ENCODE measurements at regions not wholly inside any gene's neighbourhood (a gene's known extent, or its start where the extent isn't known, plus 50 kb on each side); places are given as distances from the start of the nearest gene placed in this dataset.

GRCh38 chr4:110681381-110681780 lies 58.5 kb upstream of the PITX2 start:
- intact Hi-C loops (cut with DNase I) = no loop called here
- H3K4me1 ChIP-seq (replicated peaks in 1 of 2) = no peaks in the 10 kb centered on the region
- H3K36me3 ChIP-seq (replicated peaks in 1 of 2) = no peaks in the 10 kb centered on the region
- H3K9me3 ChIP-seq (replicated peaks in 1 of 3) = no peaks in the 10 kb centered on the region
- H3K27ac ChIP-seq = no peak overlapping the region
- no peak for DNase-seq
- TF ChIP-seq CTCF (IDR thresholded peaks at IDR 0.05) (no peak), POLR2A (IDR thresholded peaks at IDR 0.05) (no peak)
- no peak overlapping the region for H3K4me3 ChIP-seq
- WGBS, 4 donors = 80 to 89% (median 82%) methylated on average over 1 of the region's 1 CpG
- H3K27me3 ChIP-seq = no peaks in the 10 kb centered on the region

- intact Hi-C loops (cut with DNase I) = no loop called here
- TF ChIP-seq CTCF (IDR thresholded peaks at IDR 0.05) = no peak
- TF ChIP-seq POLR2A (IDR thresholded peaks at IDR 0.05) = no peak
- no peaks in the 10 kb centered on the region for H3K4me1 ChIP-seq (replicated peaks in 1 of 2)
- no peak overlapping the region for H3K4me3 ChIP-seq
- no peaks in the 10 kb centered on the region for H3K9me3 ChIP-seq (replicated peaks in 1 of 3)
- WGBS, 4 donors = 65 to 73% (median 68%) methylated on average over 1 of the region's 1 CpG
- DNase-seq = no peak
- no peaks in the 10 kb centered on the region for H3K27me3 ChIP-seq
- H3K27ac ChIP-seq = no peak overlapping the region
- H3K36me3 ChIP-seq (replicated peaks in 1 of 2) = no peaks in the 10 kb centered on the region
Measured at GRCh38 chr4:110682311-110682710, 59.4 kb upstream of the PITX2 start.

GRCh38 chr4:110683601-110684000 lies 60.7 kb upstream of the PITX2 start:
- Histone ChIP-seq H3K4me1 (replicated peaks in 1 of 2) (no peaks in the 10 kb centered on the region), H3K36me3 (replicated peaks in 1 of 2) (no peaks in the 10 kb centered on the region), H3K27me3 (no peaks in the 10 kb centered on the region), H3K9me3 (replicated peaks in 1 of 3) (no peaks in the 10 kb centered on the region), H3K27ac (no peak overlapping the region), H3K4me3 (no peak overlapping the region)
- TF ChIP-seq POLR2A (IDR thresholded peaks at IDR 0.05) (no peak), CTCF (IDR thresholded peaks at IDR 0.05) (no peak)
- no peak for DNase-seq
- 87 to 93% (median 88%) methylated on average over 11 of the region's 11 CpGs for WGBS, 4 donors
- intact Hi-C loops (cut with DNase I) = no loop called here

GRCh38 chr4:110702326-110702725 lies 79.4 kb upstream of the PITX2 start:
- Histone ChIP-seq H3K9me3 (replicated peaks in 1 of 3) (no peaks in the 10 kb centered on the region), H3K4me1 (replicated peaks in 1 of 2) (no peaks in the 10 kb centered on the region), H3K36me3 (replicated peaks in 1 of 2) (no peaks in the 10 kb centered on the region), H3K27me3 (no peaks in the 10 kb centered on the region), H3K27ac (no peak overlapping the region), H3K4me3 (no peak overlapping the region)
- TF ChIP-seq CTCF (IDR thresholded peaks at IDR 0.05) (no peak), POLR2A (IDR thresholded peaks at IDR 0.05) (no peak)
- no peak for DNase-seq
- 74 to 84% (median 76%) methylated on average over 6 of the region's 6 CpGs for WGBS, 4 donors
- intact Hi-C loops (cut with DNase I) = no loop called here
